ENCODE measurements at regions not wholly inside any gene's neighbourhood (a gene's known extent, or its start where the extent isn't known, plus 50 kb on each side); places are given as distances from the start of the nearest gene placed in this dataset.
"Not testable (repeated sequence)": the region's sequence is repeated elsewhere in the genome, so short reads cannot be mapped to it uniquely, and the experiment has no call there.

DNA sequence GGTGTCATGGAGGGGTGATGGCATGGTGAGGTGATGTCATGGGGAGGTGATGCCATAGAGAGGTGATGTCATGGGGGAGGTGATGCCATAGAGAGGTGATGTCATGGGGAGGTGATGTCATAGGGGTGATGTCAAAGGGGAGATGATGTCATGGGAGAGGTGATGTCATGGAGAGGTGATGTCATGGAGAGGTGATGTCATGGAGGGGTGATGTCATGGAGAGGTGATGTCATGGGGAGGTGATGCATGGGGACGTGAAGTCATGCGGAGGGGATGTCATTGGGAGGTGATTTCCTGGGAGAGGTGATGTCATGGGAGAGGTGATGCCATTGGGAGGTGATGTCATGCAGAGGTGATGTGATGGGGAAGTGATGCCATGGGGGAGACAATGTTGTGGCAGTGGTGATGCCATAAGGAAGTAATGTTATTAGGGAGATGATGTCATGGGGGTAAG lies 92.1 kb upstream of the C1orf174 start:
- DNase-seq (ENCODE audit: low read depth, low spot score), result no peak

DNA sequence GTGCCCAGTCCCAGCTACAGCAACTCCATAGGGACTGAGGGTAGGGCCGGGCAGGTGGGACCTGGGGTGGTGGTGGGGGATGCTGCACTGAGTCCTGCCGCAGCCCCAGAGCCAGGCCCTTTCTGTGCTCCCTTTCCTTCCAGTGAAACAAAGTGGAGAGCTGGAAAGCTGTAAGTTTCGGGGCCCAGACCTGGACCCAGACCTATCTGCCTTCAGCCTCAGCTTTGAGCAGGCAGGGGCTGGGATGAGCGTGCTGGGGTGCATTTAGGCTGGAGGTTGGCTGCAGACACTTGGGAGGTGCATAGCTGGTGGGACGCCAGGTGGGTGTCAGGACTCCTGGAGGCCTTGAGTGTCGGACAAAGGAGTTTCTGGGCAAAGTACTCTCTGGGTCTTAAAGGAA lies 92.7 kb upstream of the C1orf174 start:
- DNase-seq (ENCODE audit: low read depth, low spot score), result no peak

GRCh38 chr1:3993619-3994375 lies 93.7 kb upstream of the C1orf174 start:
- no peak for DNase-seq (ENCODE audit: low read depth, low spot score)

DNA sequence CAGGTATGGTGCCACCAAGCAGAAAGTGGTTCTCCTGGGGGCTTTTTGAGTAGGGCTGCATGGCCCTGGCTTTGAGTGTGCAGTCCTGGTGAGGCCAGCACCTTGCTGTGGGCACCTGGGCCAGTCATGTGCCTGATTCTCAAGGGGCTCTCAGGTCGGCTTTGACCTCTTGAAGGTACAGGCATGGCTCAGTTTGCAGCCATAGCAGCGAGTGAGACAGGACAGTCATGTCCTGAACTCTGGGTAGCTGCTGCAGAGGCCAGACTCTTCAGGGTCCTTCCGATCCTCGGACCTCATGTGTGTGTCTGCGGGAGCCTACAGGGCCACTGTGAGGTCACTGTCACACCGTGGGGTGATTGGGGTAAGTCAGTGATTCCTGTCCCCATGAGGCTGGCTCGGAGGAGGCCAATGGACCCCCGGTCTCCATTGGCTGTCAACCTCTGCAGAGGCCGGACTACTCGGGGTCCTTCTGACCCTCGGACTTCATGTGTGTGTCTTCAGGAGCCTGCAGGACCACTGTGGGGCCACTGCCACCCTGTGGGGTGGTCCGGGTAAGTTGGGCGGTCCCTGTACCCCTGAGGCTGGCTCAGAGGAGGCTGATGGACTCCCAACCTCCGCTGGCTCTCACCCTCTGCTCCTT lies 95.2 kb upstream of the C1orf174 start:
- no peak for DNase-seq (ENCODE audit: low read depth, low spot score)

GRCh38 chr1:3996846-3997705 lies 97.0 kb upstream of the C1orf174 start:
- DNase-seq (ENCODE audit: low read depth, low spot score), result no peak

DNA sequence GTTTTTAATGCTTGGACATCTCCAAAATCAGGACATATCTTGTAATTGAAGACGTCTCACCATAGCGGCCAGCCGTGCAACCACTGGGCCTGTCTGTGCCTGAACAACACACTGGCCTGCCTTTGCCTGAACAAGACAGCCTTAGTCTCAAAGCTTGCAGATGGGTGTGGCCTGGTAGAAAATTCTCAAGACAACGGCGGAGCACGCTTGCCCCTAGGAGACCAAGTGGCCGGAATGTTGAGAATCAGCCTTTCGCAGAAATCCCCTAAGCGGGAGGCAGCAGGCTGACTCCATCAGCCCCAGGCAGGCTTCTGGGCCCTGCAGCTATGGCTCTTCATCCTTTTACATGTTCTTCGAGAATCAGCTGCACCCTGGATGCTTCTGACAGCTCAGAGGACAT lies 98.0 kb upstream of the C1orf174 start:
- DNase-seq (ENCODE audit: low read depth, low spot score), result no peak

DNA sequence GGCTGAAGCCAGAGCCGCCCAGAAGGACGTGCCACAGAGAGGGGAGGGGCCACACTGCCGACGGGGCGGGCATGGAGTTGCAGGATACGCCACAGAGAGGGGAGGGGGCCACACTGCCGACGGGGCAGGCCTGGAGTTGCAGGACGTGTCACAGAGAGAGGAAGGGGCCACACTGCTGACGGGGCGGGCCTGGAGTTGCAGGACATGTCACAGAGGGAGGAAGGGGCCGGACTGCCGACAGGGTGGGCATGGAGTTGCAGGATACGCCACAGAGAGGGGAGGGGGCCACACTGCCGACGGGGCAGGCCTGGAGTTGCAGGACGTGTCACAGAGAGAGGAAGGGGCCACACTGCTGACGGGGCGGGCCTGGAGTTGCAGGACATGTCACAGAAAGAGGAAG lies 99.4 kb upstream of the C1orf174 start:
- DNase-seq (ENCODE audit: low read depth, low spot score), result not testable (repeated sequence)

- no peak for DNase-seq (ENCODE audit: low read depth, low spot score)
These were observed 100.1 kb upstream of the C1orf174 start for GRCh38 chr1:3999941-4000735.

DNA sequence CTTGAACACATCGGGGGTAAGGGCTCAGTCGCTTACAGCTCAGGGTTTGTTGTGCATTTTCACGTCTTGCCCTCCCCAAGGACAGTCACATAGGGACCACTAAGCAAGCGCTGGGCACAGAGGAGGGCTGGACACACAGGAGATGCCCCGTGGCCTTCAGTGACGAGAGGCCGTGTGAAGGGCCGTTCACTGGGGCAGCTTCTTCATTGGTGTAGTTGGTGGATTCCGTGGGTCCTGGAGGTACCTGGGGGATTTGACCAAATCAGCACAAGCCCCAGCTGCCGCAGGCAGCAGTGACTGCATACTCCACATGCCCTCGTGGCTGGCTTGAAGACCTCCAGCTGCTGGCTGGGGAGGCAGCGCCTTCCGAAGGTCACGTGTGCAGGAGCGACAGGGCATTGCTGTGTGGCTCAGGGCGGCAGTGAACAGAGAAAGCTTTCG lies 100.8 kb upstream of the C1orf174 start:
- no peak for DNase-seq (ENCODE audit: low read depth, low spot score)

GRCh38 chr1:4001461-4001860 lies 101.4 kb upstream of the C1orf174 start:
- DNase-seq (ENCODE audit: low read depth, low spot score), result no peak

GRCh38 chr1:4002061-4002521 lies 102.0 kb upstream of the C1orf174 start:
- no peak for DNase-seq (ENCODE audit: low read depth, low spot score)

- no peak for DNase-seq (ENCODE audit: low read depth, low spot score)
These were observed 102.7 kb upstream of the C1orf174 start for GRCh38 chr1:4002741-4003140.

DNA sequence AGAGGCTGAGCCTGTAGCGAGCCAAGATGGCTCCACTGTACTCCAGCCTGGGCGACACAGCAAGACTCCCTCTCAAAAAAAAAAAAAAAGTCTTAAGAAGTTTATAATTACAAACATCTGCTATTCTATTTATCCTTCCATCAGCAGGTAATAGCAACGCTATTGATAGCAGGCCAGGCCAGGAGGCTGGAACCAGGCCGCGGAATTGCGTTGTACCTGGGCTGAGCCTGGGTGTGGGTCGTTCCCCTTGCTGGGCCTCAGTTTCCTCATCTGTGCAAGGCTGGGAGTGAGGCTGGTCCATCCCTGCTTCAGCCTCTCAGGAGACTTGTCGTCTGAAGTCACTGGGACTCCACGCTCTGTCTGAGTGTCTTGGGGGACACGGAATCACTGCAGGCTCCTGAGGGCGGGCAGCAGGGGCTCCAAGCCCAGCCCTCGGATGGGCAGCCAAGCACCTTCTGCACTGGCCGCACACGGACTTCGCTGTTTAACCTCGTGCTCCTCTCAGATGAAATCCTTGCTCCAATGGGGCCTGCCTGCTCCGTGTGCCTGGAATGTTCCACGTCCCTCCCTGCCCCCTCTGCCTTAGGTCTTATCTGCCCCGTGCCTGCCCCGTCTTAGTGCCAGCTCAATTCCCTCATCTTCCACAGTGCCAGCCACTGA lies 103.9 kb upstream of the C1orf174 start:
- no peak for DNase-seq (ENCODE audit: low read depth, low spot score)

- no peak for DNase-seq (ENCODE audit: low read depth, low spot score)
These were observed 104.8 kb upstream of the C1orf174 start for GRCh38 chr1:4004635-4005430.

GRCh38 chr1:4005431-4005830 lies 105.4 kb upstream of the C1orf174 start:
- DNase-seq (ENCODE audit: low read depth, low spot score), result no peak

DNA sequence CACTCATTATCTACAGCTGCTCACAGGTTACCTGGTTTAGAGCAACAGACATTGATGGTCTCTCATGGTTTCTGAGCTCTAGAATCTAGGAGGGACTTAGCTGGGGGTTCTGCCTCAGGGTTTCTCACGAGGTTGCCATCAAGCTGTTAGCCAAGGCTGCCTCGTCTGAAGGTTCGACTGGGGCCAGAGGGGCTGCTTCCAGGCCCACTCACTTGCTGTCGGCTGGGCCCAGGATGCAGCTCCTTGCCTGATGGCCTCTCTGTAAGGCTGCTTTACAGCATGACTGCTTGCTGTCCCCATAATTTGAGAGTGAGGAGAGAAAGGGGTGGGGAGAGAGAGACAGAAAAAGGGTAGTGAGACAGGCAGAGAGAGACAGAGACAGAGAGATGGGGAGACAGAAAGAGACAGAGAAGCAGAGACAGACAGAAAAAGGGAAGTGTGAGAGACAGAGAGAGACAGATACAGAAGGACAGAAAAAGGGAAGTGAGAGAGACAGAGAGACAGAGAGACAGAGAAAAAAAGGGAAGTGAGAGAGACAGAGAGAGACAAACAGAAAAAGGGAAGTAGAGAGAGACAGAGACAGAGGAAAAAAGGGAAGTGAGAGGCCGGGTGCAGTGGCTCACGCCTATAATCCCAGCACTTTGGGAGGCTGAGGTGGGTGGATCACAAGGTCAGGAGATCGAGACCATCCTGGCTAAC lies 106.8 kb upstream of the C1orf174 start:
- no peak for DNase-seq (ENCODE audit: low read depth, low spot score)

- no peak for DNase-seq (ENCODE audit: low read depth, low spot score)
These were observed 110.2 kb upstream of the C1orf174 start for GRCh38 chr1:4010284-4010683.

DNA sequence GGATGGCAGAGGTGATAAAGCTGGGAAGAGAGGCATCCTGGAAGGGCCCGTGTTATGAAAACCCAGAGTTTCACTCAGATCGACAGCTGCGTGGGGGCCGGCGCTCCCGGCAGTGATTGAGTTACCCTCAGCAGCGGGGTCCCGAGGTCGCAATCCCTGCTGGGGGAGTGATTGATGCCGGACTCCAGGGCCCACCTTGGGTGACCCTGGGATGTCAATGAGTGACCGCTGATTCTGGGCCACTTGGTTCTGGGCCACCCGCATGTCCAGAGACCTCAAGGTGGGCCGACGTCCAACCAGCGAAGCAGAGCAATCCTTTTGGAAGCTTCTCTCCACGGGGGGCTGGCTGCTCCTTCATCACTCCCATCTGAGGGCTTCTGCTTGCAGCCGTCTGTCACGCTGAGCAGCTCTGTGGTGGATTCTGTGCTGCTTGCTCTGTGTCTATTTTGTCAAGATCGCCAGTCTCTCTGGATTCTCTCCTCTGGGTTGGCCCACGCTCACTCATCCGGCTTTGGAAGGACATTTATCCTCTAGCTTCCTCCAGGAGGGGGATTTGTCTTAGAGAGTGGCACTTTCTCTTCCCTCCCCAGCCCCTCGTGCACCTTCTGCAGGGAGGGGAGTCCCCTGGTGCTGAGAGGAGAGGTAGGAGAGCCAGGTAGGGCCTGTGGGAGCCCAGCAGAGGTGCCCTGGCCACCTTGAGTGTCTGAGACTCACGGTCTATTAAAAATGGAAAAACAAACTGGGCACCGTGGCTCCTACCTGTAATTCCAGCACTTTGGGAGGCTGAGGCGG lies 110.9 kb upstream of the C1orf174 start:
- DNase-seq (ENCODE audit: low read depth, low spot score), result no peak

All from activated naive CD8-positive, alpha-beta T cell treated with anti-CD3 and anti-CD28 coated beads, Interleukin-2, amount 50 U/mL, for 16 hours (primary cell).